Left ventricle myocardium superior (tissue), 1 donor: ENCODE measurements at regions not wholly inside any gene's neighbourhood (a gene's known extent, or its start where the extent isn't known, plus 50 kb on each side); places are given as distances from the start of the nearest gene placed in this dataset.

Source experiments
- ATAC-seq: fragments of 200-7000 bp; cut with Tn5 transposase; one replicate; pipeline ENCODE4 v1.9.1; 2020; ENCODE audit warnings: mild to moderate bottlenecking, moderate library complexity
- DNase-seq: peaks from one replicate; pipeline ENCODE4 v3.0.0-alpha.2; 2020
- intact Hi-C: fragments of 100-400 bp; cut with micrococcal nuclease; formaldehyde crosslinking; loops from one replicate; pipeline ENCODE4 v1.11.0; 2022
- donor health status: DM: no; HTN: yes; CAD: no; lungs with severe emphysema.

- DNase-seq (no peak), ATAC-seq (no peak)
- intact Hi-C loops, result no loop called here
Measured at GRCh38 chr13:106433066-106433465, 102.4 kb downstream of the EFNB2 start.

- intact Hi-C loops, result no loop called here
- DNase-seq (no peak), ATAC-seq (no peak)
Measured at GRCh38 chr13:106432636-106433035, 102.8 kb downstream of the EFNB2 start.

GRCh38 chr13:106426909-106427308, 108.6 kb downstream of the EFNB2 start:
- intact Hi-C loops, result no loop called here
- DNase-seq (no peak), ATAC-seq (no peak)

- intact Hi-C loops, result no loop called here
- ATAC-seq, result no peak
Measured at GRCh38 chr13:106425661-106426060, 109.8 kb downstream of the EFNB2 start.

GRCh38 chr13:106424805-106425204, 110.7 kb downstream of the EFNB2 start:
- intact Hi-C loops, result no loop called here
- no peak for ATAC-seq
- no peak for DNase-seq

More at GRCh38 chr13:106425661-106426060, 109.8 kb downstream of the EFNB2 start:
- DNase-seq, result no peak

GRCh38 chr13:106423530-106423929, 111.9 kb downstream of the EFNB2 start:
- ATAC-seq (no peak), DNase-seq (no peak)
- intact Hi-C loops, result no loop called here

GRCh38 chr13:106418556-106418955, 116.9 kb downstream of the EFNB2 start:
- DNase-seq, result no peak
- ATAC-seq, result no peak
- intact Hi-C loops, result no loop called here

GRCh38 chr13:106417467-106418110, 117.9 kb downstream of the EFNB2 start:
- no peak for DNase-seq
- intact Hi-C loops, result no loop called here
- no peak for ATAC-seq

- DNase-seq, result no peak
- no peak for ATAC-seq
- intact Hi-C loops, result no loop called here
Measured at GRCh38 chr13:106416645-106417044, 118.8 kb downstream of the EFNB2 start.

GRCh38 chr13:106415971-106416370, 119.5 kb downstream of the EFNB2 start:
- ATAC-seq (no peak), DNase-seq (no peak)
- intact Hi-C loops, result no loop called here

- no peak for DNase-seq
- intact Hi-C loops, result no loop called here
- no peak for ATAC-seq
Measured at GRCh38 chr13:106415442-106415841, 120.0 kb downstream of the EFNB2 start.

- ATAC-seq (no peak), DNase-seq (no peak)
- intact Hi-C loops, result no loop called here
Measured at GRCh38 chr13:106407338-106407737, 128.1 kb downstream of the EFNB2 start.

GRCh38 chr13:106405731-106406130, 129.7 kb downstream of the EFNB2 start:
- intact Hi-C loops, result no loop called here
- no peak for ATAC-seq
- no peak for DNase-seq

- ATAC-seq (no peak), DNase-seq (no peak)
- intact Hi-C loops, result no loop called here
Measured at GRCh38 chr13:106403280-106403679, 132.2 kb downstream of the EFNB2 start.

- intact Hi-C loops, result no loop called here
- DNase-seq (no peak), ATAC-seq (no peak)
Measured at GRCh38 chr13:106402866-106403265, 132.6 kb downstream of the EFNB2 start.

- ATAC-seq, result no peak
- intact Hi-C loops, result no loop called here
- no peak for DNase-seq
Measured at GRCh38 chr13:106401081-106401480, 134.4 kb downstream of the EFNB2 start.

- ATAC-seq, result no peak
- intact Hi-C loops, result no loop called here
Measured at GRCh38 chr13:106400289-106400688, 135.2 kb downstream of the EFNB2 start.

GRCh38 chr13:106398289-106398688, 137.2 kb downstream of the EFNB2 start:
- no peak for DNase-seq
- ATAC-seq, result no peak
- intact Hi-C loops, result no loop called here

More at GRCh38 chr13:106400289-106400688, 135.2 kb downstream of the EFNB2 start:
- no peak for DNase-seq

- intact Hi-C loops, result no loop called here
- DNase-seq (no peak), ATAC-seq (no peak)
Measured at GRCh38 chr13:106393776-106394175, 141.7 kb downstream of the EFNB2 start.

GRCh38 chr13:106391681-106392080, 143.8 kb downstream of the EFNB2 start:
- no peak for ATAC-seq
- DNase-seq, result no peak
- intact Hi-C loops, result no loop called here

- intact Hi-C loops, result no loop called here
- ATAC-seq (no peak), DNase-seq (no peak)
Measured at GRCh38 chr13:106391271-106391670, 144.2 kb downstream of the EFNB2 start.

GRCh38 chr13:106390367-106390766, 145.1 kb downstream of the EFNB2 start:
- ATAC-seq (no peak), DNase-seq (no peak)
- intact Hi-C loops, result no loop called here
